Uterus (tissue), 3 donors: ENCODE measurements at regions not wholly inside any gene's neighbourhood (a gene's known extent, or its start where the extent isn't known, plus 50 kb on each side); places are given as distances from the start of the nearest gene placed in this dataset.

ENCODE experiments used
- DNase-seq, 2 donors: peaks; one replicate each; pipeline ENCODE4 v3.0.0-alpha.2; 2019 to 2020
- H3K27ac ChIP-seq, 2 donors: fragments of 200-600 bp; sonication (generic); 1 replicate in 1 of 2; 2 replicates in 1 of 2; pipeline ENCODE4 v1.5.1; 2016 to 2018
- H3K27me3 ChIP-seq, 2 donors: fragments of 200-600 bp; sonication (generic); one replicate each; pipeline ENCODE4 v1.5.1; 2018 to 2019; ENCODE audit warnings: control low read depth in 1 of 2
- H3K36me3 ChIP-seq, 2 donors: fragments of 200-600 bp; sonication (generic); one replicate each; pipeline ENCODE4 v1.5.1; 2019; ENCODE audit warnings: control low read depth in 1 of 2
- H3K4me1 ChIP-seq, 2 donors: fragments of 200-600 bp; sonication (generic); one replicate each; pipeline ENCODE4 v1.5.1; 2018 to 2019; ENCODE audit warnings: control low read depth in 1 of 2
- H3K4me3 ChIP-seq, 2 donors: fragments of 200-600 bp; sonication (generic); 1 replicate in 1 of 2; 2 replicates in 1 of 2; pipeline ENCODE4 v1.5.1; 2018 to 2019; ENCODE audit warnings: mild to moderate bottlenecking in 1 of 2
- H3K9me3 ChIP-seq, 2 donors: fragments of 200-600 bp; sonication (generic); one replicate each; pipeline ENCODE4 v1.5.1; 2019; ENCODE audit warnings: control low read depth in 1 of 2
- CTCF ChIP-seq, 4 experiments: fragments of 200-600 bp in 2 of 4; fragments of 450-650 bp in 2 of 4; sonication (generic) in 2 of 4; IDR thresholded peaks; one replicate each; pipeline ENCODE4 v1.5.1; 2016 to 2019; ENCODE audit warnings: antibody characterized with exemption in 4 of 4, mild to moderate bottlenecking in 2 of 4, moderate library complexity in 1 of 4
- POLR2A ChIP-seq, 2 donors: fragments of 450-650 bp; IDR thresholded peaks; one replicate each; pipeline ENCODE4 v1.6.1; 2016; ENCODE audit warnings: antibody characterized with exemption in 2 of 2, mild to moderate bottlenecking in 1 of 2, moderate library complexity in 1 of 2
- intact Hi-C: fragments of 100-400 bp; cut with DNase I; formaldehyde crosslinking; loops from one replicate; pipeline ENCODE4 v1.15.1; 2023; ENCODE audit warnings: low total_unique reads
- donor health status: DM: yes; HTN: yes; CAD: no.

GRCh38 chr6:104365451-104366234 lies 494.1 kb downstream of the HACE1 start:
- H3K27me3 ChIP-seq = no peaks in the 10 kb centered on the region
- no peak overlapping the region for H3K4me3 ChIP-seq
- no peaks in the 10 kb centered on the region for H3K4me1 ChIP-seq
- H3K36me3 ChIP-seq = no peaks in the 10 kb centered on the region
- no peak for DNase-seq
- intact Hi-C loops = no loop called here
- TF ChIP-seq CTCF (IDR thresholded peaks at IDR 0.05) = no peak
- no peak for TF ChIP-seq POLR2A (IDR thresholded peaks at IDR 0.05)
- no peak overlapping the region for H3K27ac ChIP-seq
- no peaks in the 10 kb centered on the region for H3K9me3 ChIP-seq

GRCh38 chr6:104357928-104358327 lies 501.8 kb downstream of the HACE1 start:
- Histone ChIP-seq H3K9me3 (no peaks in the 10 kb centered on the region), H3K27me3 (no peaks in the 10 kb centered on the region), H3K4me3 (no peak overlapping the region), H3K4me1 (no peaks in the 10 kb centered on the region), H3K27ac (no peak overlapping the region), H3K36me3 (no peaks in the 10 kb centered on the region)
- no peak for TF ChIP-seq CTCF (IDR thresholded peaks at IDR 0.05)
- no peak for TF ChIP-seq POLR2A (IDR thresholded peaks at IDR 0.05)
- DNase-seq = no peak
- intact Hi-C loops = no loop called here

- no peaks in the 10 kb centered on the region for H3K27me3 ChIP-seq
- H3K4me3 ChIP-seq = no peak overlapping the region
- TF ChIP-seq CTCF (IDR thresholded peaks at IDR 0.05) (no peak), POLR2A (IDR thresholded peaks at IDR 0.05) (no peak)
- H3K9me3 ChIP-seq = no peaks in the 10 kb centered on the region
- H3K4me1 ChIP-seq = no peaks in the 10 kb centered on the region
- no peak for DNase-seq
- no peaks in the 10 kb centered on the region for H3K36me3 ChIP-seq
- no peak overlapping the region for H3K27ac ChIP-seq
- intact Hi-C loops = no loop called here
These were observed 503.5 kb downstream of the HACE1 start for GRCh38 chr6:104356197-104356596.

GRCh38 chr6:104349191-104349590 lies 510.5 kb downstream of the HACE1 start:
- intact Hi-C loops = no loop called here

More at GRCh38 chr6:104349191-104349590, 510.5 kb downstream of the HACE1 start:
- Histone ChIP-seq H3K36me3 (no peaks in the 10 kb centered on the region), H3K27me3 (no peaks in the 10 kb centered on the region), H3K27ac (no peak overlapping the region), H3K9me3 (no peaks in the 10 kb centered on the region), H3K4me1 (no peaks in the 10 kb centered on the region), H3K4me3 (no peak overlapping the region)
- TF ChIP-seq POLR2A (IDR thresholded peaks at IDR 0.05) (no peak), CTCF (IDR thresholded peaks at IDR 0.05) (no peak)
- DNase-seq = no peak
